NCI-H146 (cell line): ENCODE measurements at regions not wholly inside any gene's neighbourhood (a gene's known extent, or its start where the extent isn't known, plus 50 kb on each side); places are given as distances from the start of the nearest gene placed in this dataset.
A peak's percentile ranks its signal among the peaks of the same experiment; 100 is the strongest.
"Not testable (repeated sequence)": the region's sequence is repeated elsewhere in the genome, so short reads cannot be mapped to it uniquely, and the experiment has no call there.

Source experiments
- DNase-seq: peaks from one replicate; lab custom pipeline; 2025; lab: John Stamatoyannopoulos, UW

DNA sequence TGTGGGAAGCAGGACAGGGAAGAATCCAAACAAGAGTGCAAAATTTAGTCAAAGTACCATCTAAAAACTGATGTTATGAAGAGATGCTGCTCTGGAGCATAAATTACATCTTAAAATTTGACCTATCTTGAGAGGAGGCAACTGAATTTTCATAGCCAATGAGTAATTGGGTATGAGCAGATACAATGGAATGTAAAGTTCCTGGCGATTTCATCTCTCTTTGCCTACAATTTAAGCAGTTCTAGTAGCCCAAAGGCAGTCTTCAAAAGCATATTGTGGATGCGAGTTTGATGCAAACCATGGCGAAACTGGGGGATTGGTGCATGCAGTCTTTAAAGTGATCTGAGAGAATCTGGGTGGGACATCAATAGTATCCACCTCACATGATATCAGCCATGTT, 1265.9 kb downstream of the BRINP3 start:
- DNase-seq = no peak

DNA sequence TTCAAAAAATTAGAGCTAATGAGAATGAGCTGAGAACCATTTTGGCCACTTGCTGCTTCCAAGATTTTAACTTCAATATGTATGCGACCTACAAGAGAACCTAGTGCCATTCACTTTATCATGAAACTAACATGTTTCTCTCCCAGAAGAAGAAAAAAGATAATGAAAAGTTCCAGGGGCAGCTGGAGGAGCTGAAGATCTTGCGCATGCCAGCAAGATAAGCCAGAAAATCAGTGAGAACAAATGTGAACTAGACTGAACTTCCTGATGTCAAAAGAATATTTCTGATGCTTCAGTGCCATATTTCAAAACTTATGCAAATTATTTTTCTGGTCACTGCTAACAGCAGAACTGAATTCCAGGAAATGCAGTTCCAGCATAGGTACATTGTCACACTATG, 1265.1 kb downstream of the BRINP3 start:
- DNase-seq = no peak

DNA sequence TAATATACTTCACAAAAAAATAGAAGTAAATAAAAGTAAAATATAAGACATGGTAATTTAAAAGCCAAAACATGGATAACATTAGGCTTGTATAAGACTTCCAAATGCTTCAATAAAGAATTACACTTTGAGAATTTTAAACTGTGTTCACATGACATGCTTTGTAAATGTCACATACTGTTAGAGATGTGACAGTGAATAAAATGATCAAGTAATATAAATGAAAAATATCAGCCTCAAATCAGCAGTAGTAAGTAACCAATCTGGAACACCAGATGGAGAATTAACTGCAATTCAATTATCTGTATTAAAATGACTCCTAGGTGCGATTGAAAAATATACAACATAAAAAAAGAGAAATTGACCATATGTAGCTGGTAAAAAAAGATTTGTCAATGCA, 1260.8 kb downstream of the BRINP3 start:
- DNase-seq = no peak

DNA sequence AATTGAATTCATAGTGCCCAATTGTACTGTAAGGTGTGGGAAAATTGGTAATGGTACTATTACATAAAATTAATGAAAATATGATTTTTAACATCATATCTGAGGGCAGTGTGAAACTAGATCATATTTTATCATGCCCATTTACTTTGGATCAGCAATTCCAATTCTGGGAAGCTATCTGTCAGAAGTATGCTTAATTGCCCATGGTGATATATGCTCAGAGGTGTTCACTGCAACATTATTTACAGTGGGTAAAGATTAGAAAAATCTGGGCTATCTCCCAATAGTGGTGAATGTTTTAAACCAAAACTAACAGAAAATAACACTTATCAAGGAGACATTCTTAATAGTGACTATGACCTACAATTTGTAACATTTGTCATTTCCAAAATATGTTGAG, 1260.0 kb downstream of the BRINP3 start:
- no peak for DNase-seq

DNA sequence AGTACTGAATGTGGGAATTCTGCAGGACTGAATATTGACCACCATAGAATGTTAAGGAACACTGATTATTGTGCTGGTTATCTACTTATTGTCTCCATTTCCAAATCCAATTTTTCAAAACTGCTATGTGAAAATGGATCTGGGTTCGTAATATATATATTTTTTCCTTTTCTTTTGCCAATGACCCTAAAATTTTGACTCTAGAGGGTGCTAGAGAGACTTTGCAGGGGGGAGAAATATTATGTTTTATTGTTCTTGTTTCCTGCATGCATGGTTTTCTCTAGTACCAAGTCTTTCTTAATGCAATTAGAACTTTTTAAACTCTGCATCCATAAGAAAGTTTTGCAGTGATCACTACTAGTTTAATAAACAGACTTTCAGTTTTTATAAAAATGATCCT, 1256.9 kb downstream of the BRINP3 start:
- DNase-seq = no peak

DNA sequence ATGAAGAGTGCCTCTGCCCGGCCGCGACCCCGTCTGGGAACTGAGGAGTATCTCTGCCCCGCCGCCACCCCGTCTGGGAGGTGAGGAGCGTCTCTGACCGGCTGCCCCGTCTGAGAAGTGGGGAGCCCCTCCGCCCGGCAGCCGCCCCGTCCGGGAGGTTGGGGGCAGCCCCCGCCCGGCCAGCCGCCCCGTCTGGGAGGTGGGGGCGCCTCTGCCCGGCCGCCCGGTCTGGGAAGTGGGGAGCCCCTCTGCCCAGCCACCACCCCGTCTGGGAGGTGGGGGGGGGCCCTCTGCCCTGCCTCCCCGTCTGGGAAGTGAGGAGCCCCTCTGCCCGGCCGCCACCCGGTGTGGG, 1251.9 kb downstream of the BRINP3 start:
- not testable (repeated sequence) for DNase-seq

DNA sequence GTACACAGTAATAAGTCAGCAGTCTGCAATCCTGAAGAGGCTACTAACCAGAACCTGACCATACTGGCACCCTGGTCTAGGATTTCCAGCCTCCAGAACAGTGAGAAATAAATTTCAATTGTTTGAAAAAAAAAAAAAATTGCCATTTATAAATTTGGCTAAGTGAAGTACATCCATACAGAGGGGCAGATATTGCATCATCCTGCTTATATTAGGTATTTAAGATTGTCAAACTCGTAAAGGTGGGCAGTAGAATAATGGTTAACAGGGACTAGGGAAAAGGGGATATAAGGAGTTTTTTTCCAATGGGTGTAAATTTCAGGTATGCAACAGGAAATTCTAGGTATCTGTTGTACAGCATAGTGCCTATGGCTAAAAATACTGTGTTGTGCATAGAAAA, 1250.9 kb downstream of the BRINP3 start:
- DNase-seq = no peak

DNA sequence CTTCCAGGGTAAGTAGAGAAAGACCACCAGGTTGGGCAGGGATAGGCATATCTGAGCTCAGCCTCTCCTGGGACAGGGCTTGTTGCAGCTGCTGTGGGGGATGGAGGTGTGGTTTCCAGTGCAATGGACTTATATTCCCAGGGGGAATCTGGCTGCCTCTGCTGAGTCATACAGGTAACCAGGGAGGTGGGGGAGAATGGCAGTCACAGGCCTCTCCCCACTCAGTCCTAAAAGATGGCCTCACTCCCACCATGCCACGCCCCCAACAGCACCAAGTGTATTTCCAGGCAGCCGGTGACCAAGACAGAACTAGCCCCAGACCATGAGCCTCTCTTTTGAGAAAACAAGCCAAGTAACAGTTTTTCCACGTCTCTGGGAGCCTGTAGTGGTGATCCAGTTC, 1240.7 kb downstream of the BRINP3 start:
- no peak for DNase-seq

DNA sequence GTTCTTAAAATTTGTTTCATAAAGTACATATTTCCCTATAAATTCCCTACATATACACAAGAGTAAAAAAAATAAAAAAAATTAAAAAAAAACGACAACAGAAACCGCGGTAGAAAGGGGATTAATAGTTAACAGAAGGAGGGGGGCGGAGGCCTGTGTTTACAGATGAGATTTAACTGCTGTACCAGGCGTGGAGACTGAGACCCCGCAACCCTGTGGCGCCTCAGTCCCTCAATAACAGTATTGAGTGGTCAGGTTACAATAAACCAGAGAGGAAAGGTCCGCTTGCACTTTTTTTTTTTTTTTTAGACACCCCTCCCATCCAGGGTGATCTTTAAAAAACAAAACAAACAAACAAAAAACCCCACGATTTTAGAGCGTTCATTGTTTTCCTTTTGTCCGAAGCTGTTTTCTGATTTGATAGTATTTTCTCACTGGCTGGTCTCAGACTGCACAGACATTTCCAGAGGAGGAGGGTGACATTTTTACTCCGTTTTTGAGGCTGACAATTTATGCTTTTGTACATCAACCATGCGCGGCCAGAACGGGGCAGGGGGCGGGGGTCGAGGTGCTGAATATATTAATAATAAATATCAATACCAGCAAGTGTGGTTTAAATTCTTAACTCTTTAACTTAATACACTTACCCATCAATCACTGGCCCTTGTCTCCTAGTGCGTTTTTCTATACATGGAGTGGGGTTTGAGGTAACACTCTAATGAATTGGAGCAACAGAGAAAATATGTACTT, 1223.9 kb downstream of the BRINP3 start:
- DNase-seq = no peak

DNA sequence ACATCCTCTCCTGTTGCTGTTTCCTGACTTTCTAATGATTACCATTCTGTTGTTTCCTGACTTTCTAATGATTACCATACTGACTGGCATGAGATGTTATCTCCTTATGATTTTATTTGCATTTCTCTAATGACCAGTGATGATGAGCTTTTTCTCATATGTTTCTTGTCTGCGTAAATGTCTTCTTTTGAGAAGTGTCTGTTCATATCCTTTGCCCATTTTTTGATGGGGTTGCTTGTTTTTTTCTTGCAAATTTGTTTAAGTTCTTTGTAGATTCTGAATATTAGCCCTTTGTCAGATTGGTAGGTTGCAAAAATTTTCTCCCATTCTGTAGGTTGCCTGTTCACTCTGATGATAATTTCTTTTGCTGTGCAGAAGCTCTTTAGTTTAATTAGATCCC, 1216.5 kb downstream of the BRINP3 start:
- DNase-seq = not testable (repeated sequence)

DNA sequence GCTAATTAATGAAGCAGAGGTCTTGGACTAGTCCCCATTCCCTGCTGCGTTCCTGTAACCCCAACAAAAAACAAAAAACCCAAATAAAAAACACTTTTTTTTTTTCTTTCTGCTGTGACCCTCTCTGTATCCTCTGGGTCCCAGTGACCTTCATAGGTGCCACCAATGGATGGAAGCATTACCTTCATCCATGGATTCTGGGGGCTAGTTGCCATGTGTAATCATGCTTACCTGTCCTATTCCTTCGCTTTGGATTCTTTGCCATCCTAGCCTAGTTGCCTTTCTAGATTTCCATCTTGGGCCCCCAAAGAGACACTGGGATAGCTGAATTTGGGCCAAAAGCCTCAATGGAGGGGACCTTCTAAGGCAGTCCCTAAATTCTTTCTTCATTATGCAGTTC, 1208.7 kb downstream of the BRINP3 start:
- DNase-seq = peak; percentile 29

DNA sequence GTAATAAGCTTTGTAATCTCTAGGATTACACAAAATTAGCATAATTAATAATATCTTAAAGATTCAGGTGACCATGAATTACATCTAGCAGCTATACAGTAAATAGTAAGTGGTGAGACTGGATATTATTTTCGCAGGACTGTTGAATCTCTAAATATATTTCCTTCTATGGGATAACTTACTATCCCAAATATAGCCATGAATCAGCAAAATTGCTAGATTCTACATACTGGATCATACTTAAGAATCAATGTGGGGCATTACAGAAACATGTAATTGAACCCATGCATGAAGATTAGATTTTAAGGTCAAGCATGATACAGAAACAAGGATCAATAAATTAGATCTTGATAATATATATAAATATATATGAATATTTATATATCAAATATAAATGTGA, 1203.4 kb downstream of the BRINP3 start:
- DNase-seq = no peak

DNA sequence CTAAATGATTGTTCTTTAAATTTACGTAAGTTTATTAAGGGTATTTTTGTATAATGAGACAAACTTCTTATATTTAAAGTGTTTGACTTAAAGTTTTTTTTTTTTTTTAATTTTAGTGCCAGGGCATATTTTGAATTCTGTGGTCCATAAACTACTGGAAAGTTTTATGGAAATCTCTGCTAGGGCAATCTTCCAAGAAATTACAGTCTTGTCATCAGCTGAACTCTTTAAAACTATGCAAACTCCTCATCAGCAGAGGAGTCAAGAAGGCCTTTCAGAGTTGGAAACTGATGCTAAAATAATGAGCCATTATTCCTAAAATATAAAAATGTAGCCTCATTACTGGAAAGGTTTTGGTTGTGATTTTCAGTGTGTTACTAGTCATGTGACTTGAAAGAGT, 1201.9 kb downstream of the BRINP3 start:
- DNase-seq = no peak

DNA sequence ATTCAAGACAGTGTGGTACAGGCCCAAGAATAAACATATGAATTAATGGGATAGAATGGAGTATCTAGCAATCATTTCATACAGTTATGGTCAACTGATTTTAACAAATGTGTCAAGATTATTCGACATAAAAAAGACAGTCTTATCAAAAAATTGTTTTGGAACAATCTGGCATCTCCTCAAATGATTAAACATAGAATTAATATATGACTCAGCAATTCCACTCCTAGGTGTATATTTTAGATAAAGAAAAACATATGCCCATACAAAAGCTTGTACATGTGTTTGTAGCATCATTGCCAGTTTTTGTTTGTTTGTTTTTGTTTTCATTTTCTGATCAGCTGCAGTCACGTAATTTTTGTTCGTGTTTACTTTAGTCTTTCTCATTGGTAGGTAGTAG, 1188.3 kb downstream of the BRINP3 start:
- DNase-seq = no peak

DNA sequence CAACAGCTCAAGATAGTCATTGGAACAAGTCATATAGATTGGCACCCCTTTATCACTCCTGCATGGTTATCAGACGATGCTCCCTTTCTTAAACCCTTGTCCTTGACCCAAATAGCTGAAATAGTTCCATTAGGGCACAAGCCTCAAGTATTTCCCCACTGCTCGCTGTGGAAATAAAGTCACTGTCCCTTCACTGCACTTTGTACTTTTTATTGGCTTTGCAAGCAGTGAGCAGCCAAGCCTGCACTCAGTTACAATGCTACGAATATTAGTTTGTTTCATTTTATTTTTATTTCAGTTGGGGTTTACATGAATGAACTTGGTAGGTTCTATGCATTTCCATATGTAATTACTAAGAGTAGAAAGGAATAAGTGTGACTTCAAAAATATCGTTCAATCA, 1176.4 kb downstream of the BRINP3 start:
- no peak for DNase-seq

DNA sequence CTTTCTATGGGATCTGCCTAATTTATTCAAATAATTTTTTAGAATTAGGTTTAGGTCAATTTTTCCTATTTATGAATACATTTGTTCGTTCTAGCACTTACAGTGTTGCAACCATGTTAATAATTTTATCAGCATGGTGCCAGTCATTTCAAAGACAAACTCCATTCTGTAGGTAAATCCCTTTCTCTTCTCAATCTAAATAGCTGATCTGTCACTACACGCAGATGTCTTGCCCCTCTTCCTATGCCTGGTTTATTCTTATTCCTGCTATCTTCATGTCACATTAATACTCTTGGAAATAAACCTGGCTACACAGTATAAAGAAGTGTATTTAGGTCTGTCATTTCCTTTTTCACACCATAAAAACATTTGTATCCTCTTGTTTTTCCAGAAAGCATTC, 1172.4 kb downstream of the BRINP3 start:
- no peak for DNase-seq

DNA sequence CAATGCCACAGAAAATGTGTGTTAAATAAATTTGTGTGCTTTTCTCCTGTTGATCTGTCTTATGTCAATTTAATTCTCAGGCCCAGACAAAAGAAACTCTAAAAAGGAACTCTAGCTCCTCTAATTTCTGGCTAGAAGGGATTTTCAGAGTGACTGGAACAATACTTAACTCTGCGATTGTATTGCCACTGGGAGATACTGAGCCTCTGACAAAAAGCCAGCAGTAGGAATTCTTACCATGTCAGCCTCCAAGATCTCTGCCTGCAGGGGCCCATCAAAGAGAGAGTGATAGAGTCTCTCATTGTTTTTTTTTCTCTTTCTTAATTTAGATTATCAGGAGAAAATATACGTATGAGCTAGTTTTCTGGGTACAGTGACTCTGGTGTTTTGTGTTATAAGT, 1165.7 kb downstream of the BRINP3 start:
- no peak for DNase-seq

DNA sequence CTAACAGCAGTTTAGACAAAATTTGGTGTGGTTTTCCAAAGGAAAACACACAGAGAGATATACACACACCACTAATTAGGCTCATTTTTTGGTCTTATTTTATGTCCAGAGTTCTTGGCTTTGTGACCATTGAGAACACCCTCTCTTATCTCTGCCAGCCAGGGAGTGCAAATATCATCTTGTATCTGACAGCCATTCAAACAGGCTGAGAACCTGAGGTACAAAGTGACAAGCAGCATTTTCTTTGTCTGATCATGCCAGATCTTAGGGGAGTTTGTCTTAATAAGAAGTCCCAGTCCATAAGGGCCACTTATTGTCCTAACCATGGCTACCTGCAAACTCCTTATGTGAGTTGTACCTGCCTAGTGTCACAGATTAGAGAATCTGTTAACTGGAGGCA, 1165.2 kb downstream of the BRINP3 start:
- no peak for DNase-seq

DNA sequence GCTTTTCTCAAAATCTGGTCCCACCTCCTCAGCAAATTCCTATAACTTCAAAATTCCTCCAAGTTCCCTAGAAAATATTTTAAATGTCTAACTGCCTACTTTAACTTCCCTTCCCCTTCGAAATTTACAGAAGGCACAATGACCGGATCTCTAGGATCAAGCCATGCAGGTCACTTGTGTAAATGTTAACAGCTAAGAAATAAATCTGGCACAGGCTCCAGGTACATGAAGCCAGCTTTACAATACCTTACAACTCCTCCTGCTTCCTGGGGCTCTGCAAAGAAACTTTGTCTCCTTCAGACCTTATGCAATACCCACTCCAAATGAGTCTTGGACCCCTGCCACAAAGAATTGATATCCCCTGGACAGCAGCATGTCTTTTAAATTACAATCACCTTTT, 1164.2 kb downstream of the BRINP3 start:
- no peak for DNase-seq

DNA sequence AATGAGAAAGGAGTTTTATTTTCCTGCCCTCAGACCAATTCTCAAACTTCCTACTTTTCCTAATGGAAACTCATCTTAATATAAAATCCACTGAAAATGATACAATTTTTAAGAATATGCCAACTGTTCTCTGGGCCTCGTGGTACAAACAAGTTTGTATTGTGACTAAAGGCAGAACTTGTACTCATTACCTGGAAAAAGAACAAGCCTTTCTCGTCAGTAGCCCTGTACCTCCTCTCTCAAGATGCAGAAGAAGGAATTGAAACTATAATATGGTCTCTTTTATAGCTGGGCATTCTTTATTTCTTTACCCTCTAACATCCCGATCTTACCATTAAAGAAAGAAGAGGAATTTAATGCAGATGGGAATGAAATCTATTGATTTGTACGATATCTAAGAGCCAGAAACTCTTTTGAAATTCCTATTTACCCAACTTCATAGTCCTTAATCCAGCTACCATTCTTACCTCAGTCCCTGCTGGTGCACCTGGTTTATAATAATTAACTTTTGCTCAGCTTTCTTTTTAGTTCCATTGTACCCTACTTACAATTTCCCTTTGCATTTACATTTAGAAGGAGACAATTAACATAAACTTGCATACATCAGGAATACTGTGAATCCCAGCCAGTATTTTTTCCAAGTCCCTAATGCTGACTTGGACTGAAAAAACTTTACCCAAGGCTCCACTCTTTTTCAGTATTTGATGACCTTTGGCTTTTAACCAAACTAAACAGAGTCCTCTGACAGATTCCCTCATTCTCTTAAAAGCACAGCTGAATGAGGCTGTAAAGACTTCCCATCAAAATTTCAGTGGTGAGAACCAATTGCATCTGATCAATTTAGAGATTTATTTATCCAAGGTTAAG, 1162.4 kb downstream of the BRINP3 start:
- DNase-seq = no peak

DNA sequence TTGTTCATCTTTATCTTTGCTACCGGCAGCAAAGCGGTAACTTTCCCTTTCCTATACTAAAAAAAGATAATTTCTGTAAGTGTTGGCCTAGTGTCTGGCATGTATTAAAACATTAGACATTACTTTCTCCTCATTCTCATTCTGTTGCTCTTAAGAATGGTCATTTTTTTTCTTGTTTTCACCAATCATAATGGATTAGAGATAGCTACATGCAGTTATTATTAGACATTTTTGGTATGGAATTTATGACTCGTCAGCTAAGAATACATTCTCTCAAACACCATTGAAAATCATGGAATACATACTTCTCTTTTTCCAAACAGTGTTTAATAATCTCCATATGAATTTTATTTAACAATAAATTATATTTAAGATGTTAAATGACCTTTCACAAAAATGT, 1154.6 kb downstream of the BRINP3 start:
- DNase-seq = no peak

DNA sequence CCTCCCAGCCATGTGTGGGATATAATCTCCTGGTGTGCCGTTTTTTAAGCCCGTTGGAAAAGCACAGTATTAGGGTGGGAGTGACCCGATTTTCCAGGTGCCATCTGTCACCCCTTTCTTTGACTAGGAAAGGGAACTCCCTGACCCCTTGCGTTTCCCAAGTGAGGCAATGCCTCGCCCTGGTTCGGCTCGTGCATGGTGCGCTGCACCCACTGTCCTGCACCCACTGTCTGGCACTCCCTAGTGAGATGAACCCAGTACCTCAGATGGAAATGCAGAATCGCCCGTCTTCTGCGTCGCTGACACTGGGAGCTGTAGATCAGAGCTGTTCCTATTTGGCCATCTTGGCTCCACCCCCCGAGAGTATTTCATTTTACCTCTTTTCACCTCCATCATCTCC, 1146.6 kb downstream of the BRINP3 start:
- not testable (repeated sequence) for DNase-seq
